HG02763 (cell line): ENCODE measurements at regions not wholly inside any gene's neighbourhood (a gene's known extent, or its start where the extent isn't known, plus 50 kb on each side); places are given as distances from the start of the nearest gene placed in this dataset.

Experiments
- ATAC-seq: cut with Tn5 transposase; IDR thresholded peaks from one replicate; pipeline ENCODE4 v1.9.1; 2021; ENCODE audit warnings: mild to moderate bottlenecking, moderate library complexity; ENCODE audit not compliant: unreplicated experiment

- ATAC-seq = no peak
These were observed 137.1 kb upstream of the GAS1 start for GRCh38 chr9:87084407-87084806.

DNA sequence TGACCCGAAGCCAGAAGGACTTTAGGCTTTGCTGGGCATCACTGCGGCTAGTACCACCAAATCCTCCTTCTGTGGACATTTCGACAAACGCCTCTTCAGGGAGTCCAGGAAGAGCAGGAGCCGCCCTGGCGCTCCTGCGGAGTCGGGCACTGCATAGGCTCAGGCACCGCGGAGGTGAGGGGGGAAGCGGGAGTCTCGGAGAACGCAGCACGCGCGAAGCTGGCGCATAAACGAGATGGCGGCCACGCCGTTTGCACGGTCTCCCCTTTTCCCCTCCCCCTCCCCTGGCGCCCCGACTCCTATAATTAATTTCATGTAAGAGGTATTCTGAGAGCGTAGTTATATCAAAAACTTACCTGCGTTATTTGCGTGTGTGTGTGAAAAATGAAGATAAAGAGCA, 137.8 kb upstream of the GAS1 start:
- no peak for ATAC-seq

DNA sequence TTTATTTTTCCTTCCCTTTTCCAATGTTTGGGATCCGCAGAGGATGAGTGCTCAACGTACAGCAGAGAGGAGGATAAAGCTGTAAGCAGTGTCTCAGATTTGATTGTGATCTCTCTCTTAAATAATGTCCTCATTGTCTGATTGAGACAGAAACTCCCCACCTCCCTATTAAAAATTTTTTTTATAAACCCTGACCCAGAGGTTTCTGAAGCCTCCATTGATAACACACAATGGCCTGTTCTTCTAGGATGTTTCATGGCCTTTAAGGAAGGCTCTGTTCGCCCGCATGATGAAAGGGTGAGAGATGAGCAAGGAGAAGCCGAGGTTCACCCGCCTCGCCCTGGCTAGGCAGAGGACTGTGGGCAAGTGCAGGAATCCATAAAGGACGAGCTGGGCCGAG, 138.2 kb upstream of the GAS1 start:
- no peak for ATAC-seq

DNA sequence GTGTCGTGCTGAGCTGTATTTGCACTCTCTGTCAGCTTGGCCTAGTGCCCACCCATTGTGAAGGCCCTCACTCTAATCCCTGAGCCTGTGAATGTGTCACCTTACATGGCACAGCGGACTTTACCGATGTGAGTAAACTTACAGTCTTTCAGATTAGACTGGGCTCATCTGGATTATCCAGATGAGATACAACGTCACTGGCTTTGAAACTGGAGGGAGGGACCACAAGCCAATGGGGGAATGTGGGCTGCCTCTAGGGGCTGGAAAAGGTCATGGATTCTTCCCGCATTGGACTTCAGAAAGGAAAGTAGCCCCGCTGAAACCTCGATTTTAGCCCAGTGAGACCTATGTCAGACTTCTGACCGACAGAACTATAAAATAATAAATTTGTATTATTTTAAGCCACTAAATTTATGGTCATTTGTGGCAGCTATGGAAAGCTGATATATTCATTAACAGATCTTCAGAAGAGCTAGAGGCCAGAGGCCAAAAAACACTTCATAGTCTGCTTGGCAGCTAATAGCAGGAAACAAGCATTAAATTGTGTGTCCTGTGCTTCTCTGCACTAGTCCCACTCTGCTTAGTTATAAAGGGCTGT, 139.0 kb upstream of the GAS1 start:
- ATAC-seq = no peak

GRCh38 chr9:87087197-87087596, 139.9 kb upstream of the GAS1 start:
- ATAC-seq = no peak

- no peak for ATAC-seq
These were observed 140.9 kb upstream of the GAS1 start for GRCh38 chr9:87088192-87088591.

DNA sequence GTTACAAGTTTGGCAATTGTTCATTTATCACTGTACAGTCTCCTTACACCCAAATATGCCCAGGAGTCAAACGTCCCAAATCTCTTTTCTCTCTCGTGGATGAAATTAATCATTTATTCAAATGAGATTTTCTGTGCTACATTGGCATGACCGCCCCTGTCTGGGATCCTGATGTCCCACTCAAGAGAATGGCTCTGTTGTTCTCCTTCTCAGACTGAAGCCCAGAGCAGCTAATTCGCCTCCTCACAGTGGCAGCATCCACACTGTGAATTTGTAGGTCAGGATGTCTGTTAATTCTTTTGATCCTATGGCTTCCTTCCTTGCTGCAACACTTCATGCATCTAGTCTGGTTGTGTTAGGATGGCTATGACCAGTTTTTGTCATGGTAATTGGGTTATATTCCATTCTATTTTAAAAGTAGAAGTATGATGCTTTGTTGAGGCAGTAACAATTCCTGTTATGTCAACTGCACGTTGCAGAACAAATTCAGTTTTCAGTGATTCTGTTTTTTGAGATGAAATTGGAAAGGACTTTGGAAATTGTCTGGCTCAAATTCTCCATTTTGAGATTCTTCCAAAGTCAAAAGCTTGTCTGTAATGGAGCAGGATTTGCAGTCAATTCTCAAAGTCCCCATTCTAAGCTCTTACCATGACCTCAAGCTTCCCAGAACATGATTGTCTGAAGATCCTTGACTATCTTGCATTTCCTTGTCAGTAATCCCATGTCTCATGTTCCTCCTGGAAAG, 141.5 kb upstream of the GAS1 start:
- no peak for ATAC-seq

GRCh38 chr9:87089506-87089905, 142.2 kb upstream of the GAS1 start:
- ATAC-seq = no peak

DNA sequence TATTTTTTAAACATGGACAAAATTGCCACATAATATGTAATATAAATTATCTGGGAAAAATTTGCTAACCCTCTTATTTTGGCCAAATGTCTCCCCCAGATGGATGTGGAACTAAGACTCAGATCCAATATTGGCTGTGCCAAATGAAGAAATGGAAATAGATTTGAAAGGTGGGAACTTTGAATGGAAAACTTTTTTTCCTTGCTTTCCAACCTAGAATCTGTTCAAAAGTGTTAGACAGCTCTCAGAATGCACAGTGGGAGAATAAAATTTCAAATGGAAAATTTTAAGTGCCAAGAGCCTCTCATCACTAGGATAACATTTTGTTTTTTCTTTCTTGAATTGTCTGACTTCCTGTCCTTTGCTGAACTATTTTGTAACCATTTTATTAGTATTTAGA, 142.6 kb upstream of the GAS1 start:
- ATAC-seq = no peak

- ATAC-seq = no peak
These were observed 146.5 kb upstream of the GAS1 start for GRCh38 chr9:87093777-87094176.

DNA sequence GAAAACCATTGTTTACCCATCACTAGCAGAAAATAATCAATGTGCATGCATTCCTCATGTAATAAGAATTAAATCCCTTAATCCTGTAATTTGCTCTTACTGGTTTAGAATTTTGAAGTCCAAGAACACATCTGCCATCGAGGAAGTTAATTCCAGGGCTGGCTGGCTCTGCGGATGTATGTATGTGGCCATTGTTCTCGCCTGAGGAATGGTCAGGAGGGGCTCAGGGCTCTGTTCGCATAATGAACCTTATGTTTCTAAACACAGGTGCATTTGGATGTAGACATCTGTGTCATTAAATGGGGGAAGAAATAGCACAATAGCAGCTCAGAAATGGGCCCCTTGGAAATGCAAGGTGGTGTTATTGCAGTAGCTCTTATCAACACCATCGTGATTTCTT, 148.6 kb upstream of the GAS1 start:
- no peak for ATAC-seq

GRCh38 chr9:87096506-87096905, 149.2 kb upstream of the GAS1 start:
- no peak for ATAC-seq

DNA sequence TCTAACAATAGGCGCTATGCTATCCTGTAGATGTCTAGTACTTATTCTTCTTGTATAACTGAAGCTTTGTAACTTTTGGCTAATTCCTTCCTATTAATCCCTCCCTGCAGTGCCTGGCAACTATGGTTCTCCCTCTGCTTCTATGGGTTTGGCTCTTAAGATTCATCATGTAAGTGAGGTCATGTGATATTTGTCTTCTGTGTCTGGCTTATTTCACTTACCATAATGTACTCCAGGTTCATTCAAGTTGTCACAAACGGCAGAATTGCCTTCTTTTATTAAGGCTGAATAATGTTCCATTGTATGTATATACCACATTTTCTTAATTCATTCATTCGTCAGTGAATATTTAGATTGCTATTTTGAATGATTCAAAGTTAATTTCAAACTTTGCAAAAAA, 149.9 kb upstream of the GAS1 start:
- ATAC-seq = no peak

GRCh38 chr9:87099407-87099806, 152.1 kb upstream of the GAS1 start:
- no peak for ATAC-seq

DNA sequence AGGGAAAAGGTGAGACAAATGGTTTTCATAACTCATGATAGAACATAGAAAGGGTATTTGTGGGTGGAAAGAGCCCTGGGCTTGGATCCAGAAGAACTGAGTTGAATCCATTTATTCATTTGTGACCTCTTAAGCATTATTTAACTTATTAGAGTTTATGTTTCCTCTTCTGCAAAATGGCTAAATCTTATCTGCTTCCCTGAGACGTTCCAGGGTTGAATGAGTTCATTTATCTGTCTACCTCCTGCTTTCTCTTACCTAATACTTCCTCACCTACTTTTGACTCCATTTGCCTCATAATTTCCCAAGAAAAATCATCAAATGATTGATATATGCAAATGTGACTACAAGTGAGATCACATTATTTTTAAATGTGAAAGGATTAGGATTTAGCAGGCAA, 152.7 kb upstream of the GAS1 start:
- ATAC-seq = no peak

DNA sequence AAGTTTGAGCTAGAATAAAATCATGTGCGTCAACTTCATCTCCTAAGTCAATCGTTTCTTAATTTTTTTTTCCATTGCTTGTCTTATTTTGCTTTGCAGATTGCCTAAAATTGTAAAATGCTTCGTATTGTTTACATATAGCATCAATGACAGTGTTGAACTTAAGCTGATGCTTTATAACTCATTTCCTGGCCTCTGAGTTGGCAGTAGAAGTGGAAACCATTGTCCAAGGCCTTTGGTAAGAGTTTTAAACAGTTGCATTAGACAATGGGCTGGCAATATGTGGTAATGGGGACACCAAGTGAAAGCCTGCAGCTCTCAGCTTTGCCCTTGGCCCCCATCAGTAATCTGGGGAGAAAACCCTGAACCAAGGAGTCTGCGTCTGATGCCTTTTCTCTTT, 154.8 kb upstream of the GAS1 start:
- ATAC-seq = no peak

GRCh38 chr9:87107072-87107471, 159.8 kb upstream of the GAS1 start:
- no peak for ATAC-seq

DNA sequence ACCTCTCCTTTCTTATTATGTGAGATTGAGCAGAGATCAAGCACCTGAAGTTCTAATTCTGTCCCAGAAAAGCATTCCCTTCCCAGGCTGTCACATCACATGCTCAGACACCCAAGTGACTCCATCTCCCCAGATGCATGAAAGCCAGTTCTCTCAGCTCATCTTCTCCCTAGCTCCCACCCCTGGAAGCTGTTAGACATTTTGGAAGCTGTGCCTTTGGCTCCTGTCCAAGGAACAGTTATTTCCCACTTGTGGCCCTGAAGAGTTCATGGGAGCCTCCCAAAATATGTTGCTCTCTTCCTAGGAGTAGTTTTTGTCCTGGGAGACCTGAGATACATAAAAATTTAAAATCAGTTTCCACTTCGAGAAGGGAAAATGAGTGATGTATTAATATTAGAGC, 161.4 kb upstream of the GAS1 start:
- no peak for ATAC-seq

GRCh38 chr9:87109231-87109631, 161.9 kb upstream of the GAS1 start:
- no peak for ATAC-seq

DNA sequence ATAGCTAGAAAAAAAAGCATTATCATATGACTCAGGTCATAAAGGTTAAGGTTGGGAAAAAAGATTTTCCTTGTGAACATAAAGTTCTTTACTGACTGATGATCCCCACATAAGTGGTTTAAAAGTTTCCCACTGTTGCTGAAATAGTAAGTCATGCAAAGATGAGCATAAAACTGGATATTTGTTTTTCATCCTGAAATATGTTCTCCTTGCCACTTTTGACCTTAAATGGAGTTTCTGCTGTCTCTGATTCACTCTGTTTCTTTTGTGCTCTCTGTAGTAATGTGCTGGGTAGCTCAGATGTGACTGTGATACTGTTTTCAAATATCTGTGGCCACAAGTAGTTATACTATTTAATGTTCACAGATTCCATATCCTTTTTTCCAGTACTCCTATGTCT, 162.5 kb upstream of the GAS1 start:
- ATAC-seq = no peak

- no peak for ATAC-seq
These were observed 163.7 kb upstream of the GAS1 start for GRCh38 chr9:87111010-87111409.

- no peak for ATAC-seq
These were observed 165.3 kb upstream of the GAS1 start for GRCh38 chr9:87112656-87113055.

GRCh38 chr9:87113874-87114273, 166.6 kb upstream of the GAS1 start:
- no peak for ATAC-seq
